Progenitor cell of endocrine pancreas (in vitro differentiated cells): ENCODE measurements at regions not wholly inside any gene's neighbourhood (a gene's known extent, or its start where the extent isn't known, plus 50 kb on each side); places are given as distances from the start of the nearest gene placed in this dataset.

ENCODE experiments used
- DNase-seq: peaks from one replicate; pipeline ENCODE4 v3.0.0; 2021; ENCODE audit warnings: low spot score; ENCODE audit not compliant: unreplicated experiment
- H3K27ac Mint-ChIP-seq: 2 replicates; pipeline ENCODE4 v1.8.0; 2021; ENCODE audit warnings: mild to moderate bottlenecking, moderate library complexity, mixed read lengths
- H3K27me3 Mint-ChIP-seq: 2 replicates; pipeline ENCODE4 v1.8.0; 2021; ENCODE audit warnings: mixed read lengths
- H3K36me3 Mint-ChIP-seq: 2 replicates; pipeline ENCODE4 v1.8.0; 2022; ENCODE audit warnings: mixed read lengths; ENCODE audit not compliant: insufficient read depth
- H3K4me1 Mint-ChIP-seq: 2 replicates; pipeline ENCODE4 v1.8.0; 2021; ENCODE audit warnings: low read depth, mixed read lengths
- H3K4me3 Mint-ChIP-seq: 2 replicates; pipeline ENCODE4 v1.8.0; 2021; ENCODE audit warnings: low read depth, mild to moderate bottlenecking, moderate library complexity, mixed read lengths
- H3K9me3 Mint-ChIP-seq: 2 replicates; pipeline ENCODE4 v1.8.0; 2021; ENCODE audit warnings: low read depth, mixed read lengths
- CTCF ChIP-seq: fragments of 200-600 bp; sonication (generic); IDR thresholded peaks from one replicate; pipeline ENCODE4 v1.5.0; 2021; ENCODE audit warnings: antibody characterized with exemption, mild to moderate bottlenecking; ENCODE audit not compliant: unreplicated experiment

GRCh38 chr22:44391481-44392445 lies 79.0 kb upstream of the SHISAL1 start:
- H3K36me3 Mint-ChIP-seq: no peaks in the 10 kb centered on the region
- no peak for TF ChIP-seq CTCF
- peaks cover 32% of the 10 kb centered on the region for H3K27me3 Mint-ChIP-seq
- H3K27ac Mint-ChIP-seq: no peak overlapping the region
- H3K4me3 Mint-ChIP-seq: no peak overlapping the region
- DNase-seq: no peak
- H3K9me3 Mint-ChIP-seq: no peaks in the 10 kb centered on the region
- H3K4me1 Mint-ChIP-seq: peaks cover 15% of the 10 kb centered on the region

GRCh38 chr22:44391015-44391414 lies 78.3 kb upstream of the SHISAL1 start:
- no peaks in the 10 kb centered on the region for H3K36me3 Mint-ChIP-seq
- DNase-seq: no peak
- no peak for TF ChIP-seq CTCF
- H3K27ac Mint-ChIP-seq: no peak overlapping the region
- peaks cover 37% of the 10 kb centered on the region for H3K27me3 Mint-ChIP-seq
- H3K4me3 Mint-ChIP-seq: no peak overlapping the region
- H3K9me3 Mint-ChIP-seq: no peaks in the 10 kb centered on the region
- H3K4me1 Mint-ChIP-seq: peaks cover 15% of the 10 kb centered on the region

- Mint-ChIP-seq H3K4me1 (peaks cover 14% of the 10 kb centered on the region), H3K36me3 (no peaks in the 10 kb centered on the region), H3K27ac (no peak overlapping the region), H3K4me3 (no peak overlapping the region), H3K9me3 (no peaks in the 10 kb centered on the region), H3K27me3 (peaks cover 33% of the 10 kb centered on the region)
- no peak for DNase-seq
- TF ChIP-seq CTCF: no peak
These were observed 77.8 kb upstream of the SHISAL1 start for GRCh38 chr22:44390613-44390970.

GRCh38 chr22:44389926-44390612 lies 77.3 kb upstream of the SHISAL1 start:
- no peaks in the 10 kb centered on the region for H3K9me3 Mint-ChIP-seq
- no peak for DNase-seq
- peaks cover 12% of the 10 kb centered on the region for H3K4me1 Mint-ChIP-seq
- no peak overlapping the region for H3K27ac Mint-ChIP-seq
- TF ChIP-seq CTCF: no peak
- peaks cover 30% of the 10 kb centered on the region for H3K27me3 Mint-ChIP-seq
- no peak overlapping the region for H3K4me3 Mint-ChIP-seq
- H3K36me3 Mint-ChIP-seq: no peaks in the 10 kb centered on the region

- Mint-ChIP-seq H3K36me3 (no peaks in the 10 kb centered on the region), H3K27me3 (peaks cover 30% of the 10 kb centered on the region)
- DNase-seq: no peak
These were observed 76.4 kb upstream of the SHISAL1 start for GRCh38 chr22:44389181-44389580.

More at GRCh38 chr22:44389181-44389580, 76.4 kb upstream of the SHISAL1 start:
- TF ChIP-seq CTCF: no peak
- Mint-ChIP-seq H3K9me3 (no peaks in the 10 kb centered on the region), H3K4me3 (no peak overlapping the region), H3K4me1 (peaks cover 12% of the 10 kb centered on the region), H3K27ac (no peak overlapping the region)
